ENCODE measurements at regions not wholly inside any gene's neighbourhood (a gene's known extent, or its start where the extent isn't known, plus 50 kb on each side); places are given as distances from the start of the nearest gene placed in this dataset.

DNA sequence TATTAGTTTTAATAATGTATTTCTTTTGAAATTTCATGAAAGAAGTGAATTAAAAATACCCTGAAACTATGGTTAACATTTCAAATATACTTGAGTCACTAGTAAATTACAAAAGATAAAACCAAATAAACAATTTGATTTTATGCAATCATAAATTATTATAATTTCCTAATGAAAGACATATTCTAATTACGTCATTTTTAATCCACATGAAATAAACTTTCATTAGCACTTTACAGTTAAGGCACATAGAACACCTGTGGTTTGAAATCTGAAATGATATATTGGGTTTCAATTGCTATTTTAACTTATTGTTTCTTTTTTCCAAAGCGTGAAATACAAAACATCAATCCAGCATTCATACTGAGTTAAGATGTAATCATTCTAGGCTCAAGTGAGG lies 1492.5 kb upstream of the PABPC4L start:
- no peak for DNase-seq (ENCODE audit: low read depth, low spot score)
- no peaks in the 10 kb centered on the region for H3K4me1 ChIP-seq (ENCODE audit: control insufficient read depth in 1 of 2, insufficient read depth in 2 of 2, low read length in 2 of 2)
- H3K9me2 ChIP-seq (ENCODE audit: insufficient read depth), result no peaks in the 10 kb centered on the region
- ChIA-PET POLR2A (no interaction called here), CTCF (no interaction called here), RAD21 (ENCODE audit: low non-redundant PET in 1 of 2, low total read pairs in 2 of 2, uncharacterized antibody in 2 of 2, unreplicated experiment in 2 of 2) (no interaction called here)
- no peak overlapping the region for H3K27ac ChIP-seq (ENCODE audit: low read depth, low read length)
- intact Hi-C loops (cut with micrococcal nuclease), result no loop called here
- no peaks in the 10 kb centered on the region; the same call in 1 of the 2 replicates for H4K20me1 ChIP-seq (ENCODE audit: insufficient read depth)
- no peaks in the 10 kb centered on the region for H3K27me3 ChIP-seq (ENCODE audit: insufficient read depth, low read length)
- TF ChIP-seq, protein P1, sequence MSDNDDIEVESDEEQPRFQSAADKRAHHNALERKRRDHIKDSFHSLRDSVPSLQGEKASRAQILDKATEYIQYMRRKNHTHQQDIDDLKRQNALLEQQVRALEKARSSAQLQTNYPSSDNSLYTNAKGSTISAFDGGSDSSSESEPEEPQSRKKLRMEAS (IDR thresholded peaks at IDR 0.05), result no peak
- TF ChIP-seq SIN3A (IDR thresholded peaks at IDR 0.05; ENCODE audit: low read depth), result no peak
- no peak for TF ChIP-seq TCF7L2 (IDR thresholded peaks at IDR 0.05; ENCODE audit: borderline replicate concordance, extremely low read depth, insufficient read depth, insufficient read length)
- TF ChIP-seq CEBPB (IDR thresholded peaks at IDR 0.05; ENCODE audit: low read depth), result no peak
- TF ChIP-seq JUND (IDR thresholded peaks at IDR 0.05), result no peak
- TF ChIP-seq, protein P2, sequence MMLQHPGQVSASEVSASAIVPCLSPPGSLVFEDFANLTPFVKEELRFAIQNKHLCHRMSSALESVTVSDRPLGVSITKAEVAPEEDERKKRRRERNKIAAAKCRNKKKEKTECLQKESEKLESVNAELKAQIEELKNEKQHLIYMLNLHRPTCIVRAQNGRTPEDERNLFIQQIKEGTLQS (IDR thresholded peaks at IDR 0.05), result no peak
- no peak for TF ChIP-seq RAD21 (IDR thresholded peaks at IDR 0.05; ENCODE audit: low read depth)
- TF ChIP-seq EGR1 (IDR thresholded peaks at IDR 0.05; ENCODE audit: low read depth), result no peak
- TF ChIP-seq, protein P3, sequence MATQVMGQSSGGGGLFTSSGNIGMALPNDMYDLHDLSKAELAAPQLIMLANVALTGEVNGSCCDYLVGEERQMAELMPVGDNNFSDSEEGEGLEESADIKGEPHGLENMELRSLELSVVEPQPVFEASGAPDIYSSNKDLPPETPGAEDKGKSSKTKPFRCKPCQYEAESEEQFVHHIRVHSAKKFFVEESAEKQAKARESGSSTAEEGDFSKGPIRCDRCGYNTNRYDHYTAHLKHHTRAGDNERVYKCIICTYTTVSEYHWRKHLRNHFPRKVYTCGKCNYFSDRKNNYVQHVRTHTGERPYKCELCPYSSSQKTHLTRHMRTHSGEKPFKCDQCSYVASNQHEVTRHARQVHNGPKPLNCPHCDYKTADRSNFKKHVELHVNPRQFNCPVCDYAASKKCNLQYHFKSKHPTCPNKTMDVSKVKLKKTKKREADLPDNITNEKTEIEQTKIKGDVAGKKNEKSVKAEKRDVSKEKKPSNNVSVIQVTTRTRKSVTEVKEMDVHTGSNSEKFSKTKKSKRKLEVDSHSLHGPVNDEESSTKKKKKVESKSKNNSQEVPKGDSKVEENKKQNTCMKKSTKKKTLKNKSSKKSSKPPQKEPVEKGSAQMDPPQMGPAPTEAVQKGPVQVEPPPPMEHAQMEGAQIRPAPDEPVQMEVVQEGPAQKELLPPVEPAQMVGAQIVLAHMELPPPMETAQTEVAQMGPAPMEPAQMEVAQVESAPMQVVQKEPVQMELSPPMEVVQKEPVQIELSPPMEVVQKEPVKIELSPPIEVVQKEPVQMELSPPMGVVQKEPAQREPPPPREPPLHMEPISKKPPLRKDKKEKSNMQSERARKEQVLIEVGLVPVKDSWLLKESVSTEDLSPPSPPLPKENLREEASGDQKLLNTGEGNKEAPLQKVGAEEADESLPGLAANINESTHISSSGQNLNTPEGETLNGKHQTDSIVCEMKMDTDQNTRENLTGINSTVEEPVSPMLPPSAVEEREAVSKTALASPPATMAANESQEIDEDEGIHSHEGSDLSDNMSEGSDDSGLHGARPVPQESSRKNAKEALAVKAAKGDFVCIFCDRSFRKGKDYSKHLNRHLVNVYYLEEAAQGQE (IDR thresholded peaks at IDR 0.05; ENCODE audit: low read depth), result no peak
- no peak for TF ChIP-seq SP1 (IDR thresholded peaks at IDR 0.05; ENCODE audit: low read depth)
- TF ChIP-seq EZH2phosphoT487 (IDR thresholded peaks at IDR 0.05; ENCODE audit: borderline replicate concordance), result no peak
- no peak for TF ChIP-seq SRF (IDR thresholded peaks at IDR 0.05; ENCODE audit: low read depth)
- no peak for TF ChIP-seq CBX3 (IDR thresholded peaks at IDR 0.05; ENCODE audit: low read depth)
- TF ChIP-seq POLR2A (IDR thresholded peaks at IDR 0.05; ENCODE audit: borderline replicate concordance, extremely low read depth, insufficient read depth, insufficient read length), result no peak
- TF ChIP-seq EZH2 (IDR thresholded peaks at IDR 0.05), result no peak
- H3K4me3 ChIP-seq (replicated peaks in 1 of 2; ENCODE audit: low read depth in 1 of 2, low read length in 2 of 2), result no peak overlapping the region
- no peak overlapping the region for H3K4me2 ChIP-seq (ENCODE audit: low read length)
- H2AFZ ChIP-seq (ENCODE audit: low read depth, low read length, poor library complexity, severe bottlenecking), result peak overlapping the region; percentile 52
- no peak for ATAC-seq
- no peaks in the 10 kb centered on the region; a peak in 1 of 4 replicates for H3K9me3 ChIP-seq (ENCODE audit: control insufficient read depth in 1 of 2, insufficient read depth in 1 of 2, low read depth in 1 of 2, low read length in 2 of 2)
- H3K9ac ChIP-seq (ENCODE audit: low read length), result no peak overlapping the region
- H3K36me3 ChIP-seq (ENCODE audit: control insufficient read depth in 1 of 2, insufficient read depth in 2 of 2, low read length in 2 of 2), result no peaks in the 10 kb centered on the region
- H3K79me2 ChIP-seq (ENCODE audit: insufficient read depth, low read length), result no peaks in the 10 kb centered on the region
- BruUV-seq (replicated peaks), result no TSS peak

All from HCT116 (cell line).